ENCODE measurements at regions not wholly inside any gene's neighbourhood (a gene's known extent, or its start where the extent isn't known, plus 50 kb on each side); places are given as distances from the start of the nearest gene placed in this dataset.
"Not testable (repeated sequence)": the region's sequence is repeated elsewhere in the genome, so short reads cannot be mapped to it uniquely, and the experiment has no call there.

GRCh38 chr12:131561891-131562684, 148.8 kb upstream of the SFSWAP start:
- no peak for DNase-seq

GRCh38 chr12:131564138-131564727, 146.7 kb upstream of the SFSWAP start:
- not testable (repeated sequence) for DNase-seq

GRCh38 chr12:131564845-131565244, 146.0 kb upstream of the SFSWAP start:
- DNase-seq = no peak

GRCh38 chr12:131565267-131566015, 145.4 kb upstream of the SFSWAP start:
- DNase-seq = no peak

GRCh38 chr12:131568336-131568735, 142.6 kb upstream of the SFSWAP start:
- no peak for DNase-seq

- DNase-seq = no peak
These were observed 140.3 kb upstream of the SFSWAP start for GRCh38 chr12:131570596-131570995.

GRCh38 chr12:131571827-131572226, 139.1 kb upstream of the SFSWAP start:
- no peak for DNase-seq

GRCh38 chr12:131572626-131573025, 138.3 kb upstream of the SFSWAP start:
- no peak for DNase-seq

- DNase-seq = no peak
These were observed 137.1 kb upstream of the SFSWAP start for GRCh38 chr12:131573631-131574394.

- no peak for DNase-seq
These were observed 136.5 kb upstream of the SFSWAP start for GRCh38 chr12:131574395-131574771.

GRCh38 chr12:131575371-131575770, 135.5 kb upstream of the SFSWAP start:
- DNase-seq = no peak

- peak; percentile 14 for DNase-seq
These were observed 134.2 kb upstream of the SFSWAP start for GRCh38 chr12:131576734-131577133.

GRCh38 chr12:131577766-131578165, 133.1 kb upstream of the SFSWAP start:
- no peak for DNase-seq

GRCh38 chr12:131578828-131579470, 131.9 kb upstream of the SFSWAP start:
- DNase-seq = no peak

GRCh38 chr12:131583090-131583712, 127.7 kb upstream of the SFSWAP start:
- DNase-seq = no peak

- DNase-seq = no peak
These were observed 124.6 kb upstream of the SFSWAP start for GRCh38 chr12:131586269-131586668.

GRCh38 chr12:131586761-131587160, 124.1 kb upstream of the SFSWAP start:
- no peak for DNase-seq

GRCh38 chr12:131587565-131587964, 123.3 kb upstream of the SFSWAP start:
- no peak for DNase-seq

- no peak for DNase-seq
These were observed 121.5 kb upstream of the SFSWAP start for GRCh38 chr12:131589221-131589897.

- DNase-seq = no peak
These were observed 120.9 kb upstream of the SFSWAP start for GRCh38 chr12:131589966-131590365.

- DNase-seq = no peak
These were observed 119.8 kb upstream of the SFSWAP start for GRCh38 chr12:131591136-131591535.

Measured in stimulated activated CD4-positive, alpha-beta T cell treated with anti-CD3 and anti-CD28 coated beads, Interleukin-1b, Interleukin-23, amount 100 ng/mL, for 48 hours (primary cell).